ENCODE measurements at regions not wholly inside any gene's neighbourhood (a gene's known extent, or its start where the extent isn't known, plus 50 kb on each side); places are given as distances from the start of the nearest gene placed in this dataset.
"Not testable (repeated sequence)": the region's sequence is repeated elsewhere in the genome, so short reads cannot be mapped to it uniquely, and the experiment has no call there.

- DNase-seq (ENCODE audit: low spot score): no peak
These were observed 54.0 kb downstream of the RFPL4B start for GRCh38 chr6:112401083-112401482.

- no peak for DNase-seq (ENCODE audit: low spot score)
These were observed 60.0 kb downstream of the RFPL4B start for GRCh38 chr6:112407101-112407590.

- DNase-seq (ENCODE audit: low spot score): no peak
These were observed 61.4 kb downstream of the RFPL4B start for GRCh38 chr6:112408522-112408921.

GRCh38 chr6:112409311-112409710, 62.2 kb downstream of the RFPL4B start:
- no peak for DNase-seq (ENCODE audit: low spot score)

- no peak for DNase-seq (ENCODE audit: low spot score)
These were observed 66.7 kb downstream of the RFPL4B start for GRCh38 chr6:112413780-112414179.

GRCh38 chr6:112415366-112415765, 68.2 kb downstream of the RFPL4B start:
- DNase-seq (ENCODE audit: low spot score): no peak

GRCh38 chr6:112416866-112417265, 69.7 kb downstream of the RFPL4B start:
- no peak for DNase-seq (ENCODE audit: low spot score)

- DNase-seq (ENCODE audit: low spot score): not testable (repeated sequence)
These were observed 79.9 kb downstream of the RFPL4B start for GRCh38 chr6:112427011-112427410.

- no peak for DNase-seq (ENCODE audit: low spot score)
These were observed 80.4 kb downstream of the RFPL4B start for GRCh38 chr6:112427499-112427898.

- DNase-seq (ENCODE audit: low spot score): no peak
These were observed 81.3 kb downstream of the RFPL4B start for GRCh38 chr6:112428477-112428876.

- DNase-seq (ENCODE audit: low spot score): no peak
These were observed 82.1 kb downstream of the RFPL4B start for GRCh38 chr6:112429226-112429625.

- no peak for DNase-seq (ENCODE audit: low spot score)
These were observed 84.7 kb downstream of the RFPL4B start for GRCh38 chr6:112431803-112432202.

GRCh38 chr6:112432853-112433252, 85.7 kb downstream of the RFPL4B start:
- no peak for DNase-seq (ENCODE audit: low spot score)

- DNase-seq (ENCODE audit: low spot score): no peak
These were observed 86.3 kb downstream of the RFPL4B start for GRCh38 chr6:112433457-112433856.

- DNase-seq (ENCODE audit: low spot score): no peak
These were observed 87.8 kb downstream of the RFPL4B start for GRCh38 chr6:112434896-112435435.

GRCh38 chr6:112437058-112437457, 89.9 kb downstream of the RFPL4B start:
- no peak for DNase-seq (ENCODE audit: low spot score)

GRCh38 chr6:112439010-112439409, 91.9 kb downstream of the RFPL4B start:
- DNase-seq (ENCODE audit: low spot score): no peak

- no peak for DNase-seq (ENCODE audit: low spot score)
These were observed 92.3 kb downstream of the RFPL4B start for GRCh38 chr6:112439432-112439831.

- no peak for DNase-seq (ENCODE audit: low spot score)
These were observed 94.5 kb downstream of the RFPL4B start for GRCh38 chr6:112441607-112442006.

GRCh38 chr6:112443179-112444065, 96.3 kb downstream of the RFPL4B start:
- no peak for DNase-seq (ENCODE audit: low spot score)

GRCh38 chr6:112448786-112449185, 101.7 kb downstream of the RFPL4B start:
- DNase-seq (ENCODE audit: low spot score): not testable (repeated sequence)

- DNase-seq (ENCODE audit: low spot score): no peak
These were observed 103.5 kb downstream of the RFPL4B start for GRCh38 chr6:112450663-112451062.

GRCh38 chr6:112457886-112458285, 110.8 kb downstream of the RFPL4B start:
- no peak for DNase-seq (ENCODE audit: low spot score)
